Body of pancreas (tissue), 4 donors: ENCODE measurements at regions not wholly inside any gene's neighbourhood (a gene's known extent, or its start where the extent isn't known, plus 50 kb on each side); places are given as distances from the start of the nearest gene placed in this dataset.

Experiments used
- POLR2A ChIP-seq, 3 donors: fragments of 450-650 bp; IDR thresholded peaks; one replicate each; pipeline ENCODE4 v1.6.1; 2016; ENCODE audit warnings: antibody characterized with exemption in 3 of 3, mild to moderate bottlenecking in 2 of 3
- TF ChIP-seq, protein P1 (sequence below), 7 experiments: fragments of 450-650 bp in 4 of 7; fragments of 200-600 bp in 3 of 7; sonication (generic) in 3 of 7; IDR thresholded peaks; one replicate each; pipeline ENCODE4 v1.5.1; 2016 to 2019; ENCODE audit warnings: antibody characterized with exemption in 7 of 7

DNA sequence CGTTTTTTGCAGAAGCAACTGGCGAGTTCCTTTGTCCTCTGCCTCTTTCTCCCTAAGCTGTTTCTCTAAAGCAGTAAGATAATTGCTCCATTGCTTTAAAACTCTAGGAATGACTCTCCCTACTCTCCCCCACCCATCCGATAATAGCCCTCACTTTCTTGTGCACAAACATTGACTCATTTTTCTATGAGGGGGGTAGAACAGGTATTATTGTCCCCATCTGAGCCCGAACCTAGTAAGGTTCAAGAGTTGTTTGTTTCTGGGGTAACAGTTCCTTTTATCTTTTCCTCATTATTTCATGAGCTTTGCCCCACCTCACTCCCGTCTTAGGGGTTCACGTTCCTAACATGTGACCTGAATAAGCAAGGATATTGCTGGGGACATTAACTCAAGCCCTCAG, 190.6 kb downstream of the EMP1 start:
- TF ChIP-seq, protein P1, sequence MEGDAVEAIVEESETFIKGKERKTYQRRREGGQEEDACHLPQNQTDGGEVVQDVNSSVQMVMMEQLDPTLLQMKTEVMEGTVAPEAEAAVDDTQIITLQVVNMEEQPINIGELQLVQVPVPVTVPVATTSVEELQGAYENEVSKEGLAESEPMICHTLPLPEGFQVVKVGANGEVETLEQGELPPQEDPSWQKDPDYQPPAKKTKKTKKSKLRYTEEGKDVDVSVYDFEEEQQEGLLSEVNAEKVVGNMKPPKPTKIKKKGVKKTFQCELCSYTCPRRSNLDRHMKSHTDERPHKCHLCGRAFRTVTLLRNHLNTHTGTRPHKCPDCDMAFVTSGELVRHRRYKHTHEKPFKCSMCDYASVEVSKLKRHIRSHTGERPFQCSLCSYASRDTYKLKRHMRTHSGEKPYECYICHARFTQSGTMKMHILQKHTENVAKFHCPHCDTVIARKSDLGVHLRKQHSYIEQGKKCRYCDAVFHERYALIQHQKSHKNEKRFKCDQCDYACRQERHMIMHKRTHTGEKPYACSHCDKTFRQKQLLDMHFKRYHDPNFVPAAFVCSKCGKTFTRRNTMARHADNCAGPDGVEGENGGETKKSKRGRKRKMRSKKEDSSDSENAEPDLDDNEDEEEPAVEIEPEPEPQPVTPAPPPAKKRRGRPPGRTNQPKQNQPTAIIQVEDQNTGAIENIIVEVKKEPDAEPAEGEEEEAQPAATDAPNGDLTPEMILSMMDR (IDR thresholded peaks at IDR 0.05) = no peak
- TF ChIP-seq POLR2A (IDR thresholded peaks at IDR 0.05) = no peak
